ENCODE measurements at regions not wholly inside any gene's neighbourhood (a gene's known extent, or its start where the extent isn't known, plus 50 kb on each side); places are given as distances from the start of the nearest gene placed in this dataset.

DNA sequence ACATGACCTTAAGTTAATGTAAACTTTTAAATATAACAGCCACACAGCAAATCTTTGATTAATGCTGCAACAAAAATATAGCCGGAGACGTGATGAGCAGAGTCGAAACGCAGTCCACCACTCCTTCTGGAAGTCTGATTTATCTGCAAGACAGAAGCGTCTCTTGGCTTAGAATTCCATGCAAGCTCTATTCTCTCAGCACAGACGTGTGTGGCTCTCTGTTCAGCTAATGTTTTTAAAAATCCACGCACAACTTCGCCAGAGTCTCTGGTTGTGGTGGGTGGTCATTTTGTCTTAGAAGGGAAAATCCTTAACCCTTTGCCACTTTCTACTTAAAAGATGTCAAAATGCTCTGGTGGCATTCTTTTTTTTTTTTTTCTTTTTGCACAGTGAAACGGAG is 438.0 kb upstream of the MGMT start:
- no peaks in the 10 kb centered on the region for H3K36me3 Mint-ChIP-seq (ENCODE audit: low read depth)
- H3K4me1 Mint-ChIP-seq = peaks cover 73% of the 10 kb centered on the region
- H3K9me3 Mint-ChIP-seq = no peaks in the 10 kb centered on the region
- H3K27me3 Mint-ChIP-seq (ENCODE audit: low read depth) = peaks cover 50% of the 10 kb centered on the region
- H3K4me3 Mint-ChIP-seq = peak overlapping the region in 2 of 3 experiments; percentile 22 to 58
- peak overlapping the region; percentile 25 to 80 (median 58) for H3K27ac Mint-ChIP-seq
- TF ChIP-seq CTCF (IDR thresholded peaks at IDR 0.05; ENCODE audit: unreplicated experiment in 3 of 3) = no peak

DNA sequence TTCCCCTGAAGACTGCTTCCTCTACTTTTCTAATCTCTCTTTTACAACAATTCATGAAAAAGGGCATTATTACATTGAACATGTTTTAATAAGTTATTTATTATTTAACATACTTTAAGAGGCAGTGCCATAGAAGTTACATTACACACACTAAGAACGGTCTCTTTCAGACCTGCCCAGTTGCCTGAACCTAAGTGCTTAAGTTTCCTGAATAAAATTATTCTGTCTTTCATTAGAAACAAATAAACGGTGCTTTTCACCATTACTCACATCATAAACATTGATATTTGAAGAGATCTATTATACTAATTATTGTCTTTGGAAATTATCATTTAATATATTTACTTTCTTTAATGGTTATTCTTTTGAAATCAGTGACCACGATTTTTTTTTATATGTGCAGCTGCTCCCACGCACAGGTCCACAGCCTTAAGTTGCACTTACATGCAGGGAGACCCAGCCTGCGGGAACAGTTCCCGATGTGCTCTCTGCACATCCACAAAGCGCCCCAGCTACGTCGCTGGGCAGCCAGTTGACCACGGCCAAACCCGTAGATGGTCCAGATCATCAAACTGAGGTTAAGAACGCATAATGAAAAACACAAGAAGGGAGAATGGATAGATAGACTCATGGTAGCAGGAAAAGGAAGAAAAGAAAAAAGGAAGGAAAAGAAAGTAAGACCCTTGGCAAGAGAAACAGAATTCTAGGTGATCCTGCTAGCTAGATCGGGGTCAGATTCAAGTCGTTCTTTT is 437.0 kb upstream of the MGMT start:
- Mint-ChIP-seq H3K36me3 (ENCODE audit: low read depth) (no peaks in the 10 kb centered on the region), H3K27me3 (ENCODE audit: low read depth) (peaks cover 58% of the 10 kb centered on the region), H3K4me1 (peaks cover 77% of the 10 kb centered on the region), H3K27ac (peak overlapping the region; percentile 4 to 68 (median 60)), H3K4me3 (peak overlapping the region in 1 of 3 experiments; percentile 47), H3K9me3 (no peaks in the 10 kb centered on the region)
- no peak for TF ChIP-seq CTCF (IDR thresholded peaks at IDR 0.05; ENCODE audit: unreplicated experiment in 3 of 3)

GRCh38 chr10:129030603-129030895 is 436.5 kb upstream of the MGMT start:
- peaks cover 61% of the 10 kb centered on the region for H3K27me3 Mint-ChIP-seq (ENCODE audit: low read depth)
- H3K4me1 Mint-ChIP-seq = peaks cover 77% of the 10 kb centered on the region
- peak overlapping the region; percentile 4 to 60 (median 12) for H3K27ac Mint-ChIP-seq
- TF ChIP-seq CTCF (IDR thresholded peaks at IDR 0.05; ENCODE audit: unreplicated experiment in 3 of 3) = no peak
- peak overlapping the region in 1 of 3 experiments; percentile 47 for H3K4me3 Mint-ChIP-seq
- no peaks in the 10 kb centered on the region for H3K9me3 Mint-ChIP-seq
- no peaks in the 10 kb centered on the region for H3K36me3 Mint-ChIP-seq (ENCODE audit: low read depth)

- peak overlapping the region in 2 of 3 experiments; percentile 2 to 10 for H3K4me3 Mint-ChIP-seq
- peak; percentile 94 to 98 (median 95) for TF ChIP-seq CTCF (IDR thresholded peaks at IDR 0.05; ENCODE audit: unreplicated experiment in 3 of 3)
- peaks cover 77% of the 10 kb centered on the region for H3K4me1 Mint-ChIP-seq
- H3K27ac Mint-ChIP-seq = peak overlapping the region; percentile 44 to 60 (median 58)
- H3K36me3 Mint-ChIP-seq (ENCODE audit: low read depth) = no peaks in the 10 kb centered on the region
- H3K27me3 Mint-ChIP-seq (ENCODE audit: low read depth) = peaks cover 62% of the 10 kb centered on the region
- H3K9me3 Mint-ChIP-seq = no peaks in the 10 kb centered on the region
Measured at GRCh38 chr10:129030996-129031843, 435.8 kb upstream of the MGMT start.

DNA sequence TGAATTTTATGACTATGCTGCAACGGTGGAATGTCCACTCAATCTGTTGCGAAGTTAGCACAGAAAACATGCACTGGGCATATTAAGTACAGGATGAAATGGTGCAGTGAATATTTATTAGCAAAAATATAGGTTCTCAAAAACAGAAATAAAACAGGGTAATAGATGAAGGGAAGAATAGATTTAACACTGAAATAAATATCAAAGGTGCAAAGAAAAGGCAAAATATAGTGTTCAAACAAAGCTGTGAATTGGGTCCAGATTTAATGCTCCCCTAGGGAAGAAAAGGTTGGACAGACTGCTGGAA is 435.2 kb upstream of the MGMT start:
- peak in 1 of 3 experiments; percentile 16 for TF ChIP-seq CTCF (IDR thresholded peaks at IDR 0.05; ENCODE audit: unreplicated experiment in 3 of 3)
- peaks cover 77% of the 10 kb centered on the region for H3K4me1 Mint-ChIP-seq
- H3K27me3 Mint-ChIP-seq (ENCODE audit: low read depth) = peaks cover 63% of the 10 kb centered on the region
- peak overlapping the region; percentile 41 to 60 (median 58) for H3K27ac Mint-ChIP-seq
- peak overlapping the region in 2 of 3 experiments; percentile 2 to 10 for H3K4me3 Mint-ChIP-seq
- no peaks in the 10 kb centered on the region for H3K9me3 Mint-ChIP-seq
- no peaks in the 10 kb centered on the region for H3K36me3 Mint-ChIP-seq (ENCODE audit: low read depth)
